ENCODE measurements at regions not wholly inside any gene's neighbourhood (a gene's known extent, or its start where the extent isn't known, plus 50 kb on each side); places are given as distances from the start of the nearest gene placed in this dataset.

- H3K36me3 ChIP-seq (ENCODE audit: control insufficient read depth, insufficient read depth, low read length): no peaks in the 10 kb centered on the region
Observed at GRCh38 chr12:111148005-111148404, 220.9 kb downstream of the PHETA1 start.

GRCh38 chr12:111143271-111143670 is 222.9 kb upstream of the MYL2 start:
- Histone ChIP-seq H3K9me3 (ENCODE audit: control insufficient read depth, low read length) (no peaks in the 10 kb centered on the region), H3K4me3 (ENCODE audit: low read length) (no peak overlapping the region)

More at GRCh38 chr12:111148005-111148404, 220.9 kb downstream of the PHETA1 start:
- Histone ChIP-seq H3K4me1 (ENCODE audit: control insufficient read depth, insufficient read depth, low read length) (no peaks in the 10 kb centered on the region), H3K4me3 (ENCODE audit: low read length) (no peak overlapping the region), H3K9ac (ENCODE audit: low read length) (no peak overlapping the region), H3K9me3 (ENCODE audit: control insufficient read depth, low read length) (no peaks in the 10 kb centered on the region), H3K27me3 (ENCODE audit: control insufficient read depth, insufficient read depth, low read length) (no peaks in the 10 kb centered on the region)

GRCh38 chr12:111141205-111141604 is 220.8 kb upstream of the MYL2 start:
- Histone ChIP-seq H3K36me3 (ENCODE audit: control insufficient read depth, insufficient read depth, low read length) (no peaks in the 10 kb centered on the region), H3K9ac (ENCODE audit: low read length) (no peak overlapping the region), H3K27me3 (ENCODE audit: control insufficient read depth, insufficient read depth, low read length) (no peaks in the 10 kb centered on the region), H3K4me3 (ENCODE audit: low read length) (no peak overlapping the region), H3K4me1 (ENCODE audit: control insufficient read depth, insufficient read depth, low read length) (no peaks in the 10 kb centered on the region), H3K9me3 (ENCODE audit: control insufficient read depth, low read length) (no peaks in the 10 kb centered on the region)

More at GRCh38 chr12:111143271-111143670, 222.9 kb upstream of the MYL2 start:
- no peaks in the 10 kb centered on the region for H3K36me3 ChIP-seq (ENCODE audit: control insufficient read depth, insufficient read depth, low read length)
- H3K27me3 ChIP-seq (ENCODE audit: control insufficient read depth, insufficient read depth, low read length): no peaks in the 10 kb centered on the region
- H3K9ac ChIP-seq (ENCODE audit: low read length): no peak overlapping the region
- H3K4me1 ChIP-seq (ENCODE audit: control insufficient read depth, insufficient read depth, low read length): no peaks in the 10 kb centered on the region

GRCh38 chr12:111138016-111138415 is 217.6 kb upstream of the MYL2 start:
- Histone ChIP-seq H3K36me3 (ENCODE audit: control insufficient read depth, insufficient read depth, low read length) (no peaks in the 10 kb centered on the region), H3K9me3 (ENCODE audit: control insufficient read depth, low read length) (no peaks in the 10 kb centered on the region), H3K27me3 (ENCODE audit: control insufficient read depth, insufficient read depth, low read length) (no peaks in the 10 kb centered on the region), H3K4me1 (ENCODE audit: control insufficient read depth, insufficient read depth, low read length) (no peaks in the 10 kb centered on the region), H3K4me3 (ENCODE audit: low read length) (no peak overlapping the region), H3K9ac (ENCODE audit: low read length) (no peak overlapping the region)

GRCh38 chr12:111135293-111135832 is 215.0 kb upstream of the MYL2 start:
- Histone ChIP-seq H3K9ac (ENCODE audit: low read length) (no peak overlapping the region), H3K36me3 (ENCODE audit: control insufficient read depth, insufficient read depth, low read length) (no peaks in the 10 kb centered on the region), H3K27me3 (ENCODE audit: control insufficient read depth, insufficient read depth, low read length) (no peaks in the 10 kb centered on the region), H3K9me3 (ENCODE audit: control insufficient read depth, low read length) (no peaks in the 10 kb centered on the region), H3K4me1 (ENCODE audit: control insufficient read depth, insufficient read depth, low read length) (no peaks in the 10 kb centered on the region), H3K4me3 (ENCODE audit: low read length) (no peak overlapping the region)

GRCh38 chr12:111130336-111130735 is 210.0 kb upstream of the MYL2 start:
- Histone ChIP-seq H3K27me3 (ENCODE audit: control insufficient read depth, insufficient read depth, low read length) (no peaks in the 10 kb centered on the region), H3K4me1 (ENCODE audit: control insufficient read depth, insufficient read depth, low read length) (no peaks in the 10 kb centered on the region), H3K9ac (ENCODE audit: low read length) (no peak overlapping the region), H3K4me3 (ENCODE audit: low read length) (no peak overlapping the region), H3K9me3 (ENCODE audit: control insufficient read depth, low read length) (no peaks in the 10 kb centered on the region), H3K36me3 (ENCODE audit: control insufficient read depth, insufficient read depth, low read length) (no peaks in the 10 kb centered on the region)

- H3K36me3 ChIP-seq (ENCODE audit: control insufficient read depth, insufficient read depth, low read length): no peaks in the 10 kb centered on the region
- H3K4me1 ChIP-seq (ENCODE audit: control insufficient read depth, insufficient read depth, low read length): no peaks in the 10 kb centered on the region
- H3K27me3 ChIP-seq (ENCODE audit: control insufficient read depth, insufficient read depth, low read length): no peaks in the 10 kb centered on the region
- H3K9me3 ChIP-seq (ENCODE audit: control insufficient read depth, low read length): no peaks in the 10 kb centered on the region
- no peak overlapping the region for H3K9ac ChIP-seq (ENCODE audit: low read length)
- H3K4me3 ChIP-seq (ENCODE audit: low read length): no peak overlapping the region
Observed at GRCh38 chr12:111129149-111129767, 208.9 kb upstream of the MYL2 start.

GRCh38 chr12:111126331-111126730 is 206.0 kb upstream of the MYL2 start:
- no peaks in the 10 kb centered on the region for H3K36me3 ChIP-seq (ENCODE audit: control insufficient read depth, insufficient read depth, low read length)
- H3K27me3 ChIP-seq (ENCODE audit: control insufficient read depth, insufficient read depth, low read length): no peaks in the 10 kb centered on the region
- H3K9ac ChIP-seq (ENCODE audit: low read length): no peak overlapping the region
- H3K4me3 ChIP-seq (ENCODE audit: low read length): no peak overlapping the region
- H3K4me1 ChIP-seq (ENCODE audit: control insufficient read depth, insufficient read depth, low read length): no peaks in the 10 kb centered on the region
- no peaks in the 10 kb centered on the region for H3K9me3 ChIP-seq (ENCODE audit: control insufficient read depth, low read length)

- Histone ChIP-seq H3K27me3 (ENCODE audit: control insufficient read depth, insufficient read depth, low read length) (peaks cover 5% of the 10 kb centered on the region), H3K36me3 (ENCODE audit: control insufficient read depth, insufficient read depth, low read length) (no peaks in the 10 kb centered on the region), H3K4me3 (ENCODE audit: low read length) (no peak overlapping the region), H3K4me1 (ENCODE audit: control insufficient read depth, insufficient read depth, low read length) (no peaks in the 10 kb centered on the region), H3K9ac (ENCODE audit: low read length) (no peak overlapping the region), H3K9me3 (ENCODE audit: control insufficient read depth, low read length) (no peaks in the 10 kb centered on the region)
Observed at GRCh38 chr12:111124183-111124582, 203.8 kb upstream of the MYL2 start.

- Histone ChIP-seq H3K27me3 (ENCODE audit: control insufficient read depth, insufficient read depth, low read length) (peaks cover 5% of the 10 kb centered on the region), H3K9ac (ENCODE audit: low read length) (no peak overlapping the region), H3K36me3 (ENCODE audit: control insufficient read depth, insufficient read depth, low read length) (no peaks in the 10 kb centered on the region), H3K9me3 (ENCODE audit: control insufficient read depth, low read length) (no peaks in the 10 kb centered on the region), H3K4me3 (ENCODE audit: low read length) (no peak overlapping the region), H3K4me1 (ENCODE audit: control insufficient read depth, insufficient read depth, low read length) (no peaks in the 10 kb centered on the region)
Observed at GRCh38 chr12:111123390-111123789, 203.0 kb upstream of the MYL2 start.

- Histone ChIP-seq H3K4me1 (ENCODE audit: control insufficient read depth, insufficient read depth, low read length) (no peaks in the 10 kb centered on the region), H3K9ac (ENCODE audit: low read length) (no peak overlapping the region), H3K9me3 (ENCODE audit: control insufficient read depth, low read length) (no peaks in the 10 kb centered on the region)
Observed at GRCh38 chr12:111122458-111122878, 202.1 kb upstream of the MYL2 start.

GRCh38 chr12:111121840-111122239 is 201.5 kb upstream of the MYL2 start:
- no peaks in the 10 kb centered on the region for H3K4me1 ChIP-seq (ENCODE audit: control insufficient read depth, insufficient read depth, low read length)
- H3K36me3 ChIP-seq (ENCODE audit: control insufficient read depth, insufficient read depth, low read length): no peaks in the 10 kb centered on the region
- H3K27me3 ChIP-seq (ENCODE audit: control insufficient read depth, insufficient read depth, low read length): peaks cover 5% of the 10 kb centered on the region
- no peaks in the 10 kb centered on the region for H3K9me3 ChIP-seq (ENCODE audit: control insufficient read depth, low read length)
- no peak overlapping the region for H3K9ac ChIP-seq (ENCODE audit: low read length)
- no peak overlapping the region for H3K4me3 ChIP-seq (ENCODE audit: low read length)

More at GRCh38 chr12:111122458-111122878, 202.1 kb upstream of the MYL2 start:
- Histone ChIP-seq H3K4me3 (ENCODE audit: low read length) (no peak overlapping the region), H3K27me3 (ENCODE audit: control insufficient read depth, insufficient read depth, low read length) (peaks cover 5% of the 10 kb centered on the region), H3K36me3 (ENCODE audit: control insufficient read depth, insufficient read depth, low read length) (no peaks in the 10 kb centered on the region)
